Testis (tissue), 2 donors: ENCODE measurements at regions not wholly inside any gene's neighbourhood (a gene's known extent, or its start where the extent isn't known, plus 50 kb on each side); places are given as distances from the start of the nearest gene placed in this dataset.

ENCODE experiments used
- DNase-seq: peaks from one replicate; pipeline ENCODE4 v3.0.0-alpha.2; 2019
- H3K27ac ChIP-seq, 2 donors: fragments of 200-600 bp; sonication (generic); one replicate each; pipeline ENCODE4 v1.5.1; 2019
- H3K27me3 ChIP-seq: fragments of 200-600 bp; sonication (generic); one replicate; pipeline ENCODE4 v1.5.1; 2019
- H3K36me3 ChIP-seq: fragments of 200-600 bp; sonication (generic); one replicate; pipeline ENCODE4 v1.5.1; 2017; ENCODE audit warnings: low read depth; ENCODE audit errors: missing control alignments
- H3K4me1 ChIP-seq: fragments of 200-600 bp; sonication (generic); one replicate; pipeline ENCODE4 v1.5.1; 2019
- H3K4me3 ChIP-seq, 2 donors: fragments of 200-600 bp; sonication (generic); one replicate each; pipeline ENCODE4 v1.5.1; 2017 to 2019
- H3K9me3 ChIP-seq: fragments of 200-600 bp; sonication (generic); one replicate; pipeline ENCODE4 v1.5.1; 2017
- POLR2A ChIP-seq: fragments of 450-650 bp; IDR thresholded peaks from one replicate; pipeline ENCODE4 v1.6.1; 2017; ENCODE audit warnings: antibody characterized with exemption, mild to moderate bottlenecking, moderate library complexity
- WGBS, 2 donors: methylation state at CpG; one replicate each; pipeline ENCODE4 v1.1.5; 2018; 5-methylcytosine and 5-hydroxymethylcytosine counted together
- intact Hi-C: fragments of 100-400 bp; cut with DNase I; formaldehyde crosslinking; loops from one replicate; pipeline ENCODE4 v1.15.1; 2023; ENCODE audit warnings: low total_unique reads
- TF ChIP-seq, protein P1 (sequence below), 3 experiments: fragments of 450-650 bp in 2 of 3; fragments of 200-600 bp in 1 of 3; sonication (generic) in 1 of 3; IDR thresholded peaks; one replicate each; pipeline ENCODE4 v1.5.1; 2016 to 2019; ENCODE audit warnings: antibody characterized with exemption in 3 of 3, mild to moderate bottlenecking in 2 of 3, moderate library complexity in 1 of 3

DNA sequence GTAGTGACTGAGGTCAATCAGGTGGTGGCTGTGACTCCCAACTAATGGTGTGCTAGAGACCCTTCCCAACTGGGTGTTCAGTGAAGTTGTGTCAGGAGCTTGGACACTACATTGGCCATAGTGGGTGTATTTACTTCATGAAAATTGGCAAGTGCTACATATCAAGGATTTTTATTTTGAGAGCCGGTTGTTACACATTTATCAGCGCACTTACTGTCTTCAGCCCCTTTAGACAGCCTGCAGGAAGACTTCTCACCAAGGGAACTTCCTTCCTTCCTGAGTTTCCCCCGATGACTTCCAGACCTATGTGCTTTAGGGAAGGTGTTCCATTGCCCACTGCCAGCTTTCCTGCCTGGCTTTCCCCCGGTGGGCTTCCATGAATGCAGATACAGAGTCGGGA is 261.2 kb downstream of the CBLN1 start:
- 27 to 51% methylated on average over 5 of the region's 5 CpGs for WGBS, 2 donors
- DNase-seq, result no peak
- Histone ChIP-seq H3K4me1 (no peaks in the 10 kb centered on the region), H3K27ac (no peak overlapping the region), H3K9me3 (no peaks in the 10 kb centered on the region), H3K4me3 (no peak overlapping the region), H3K27me3 (no peaks in the 10 kb centered on the region), H3K36me3 (no peaks in the 10 kb centered on the region)
- intact Hi-C loops, result no loop called here
- TF ChIP-seq, protein P1, sequence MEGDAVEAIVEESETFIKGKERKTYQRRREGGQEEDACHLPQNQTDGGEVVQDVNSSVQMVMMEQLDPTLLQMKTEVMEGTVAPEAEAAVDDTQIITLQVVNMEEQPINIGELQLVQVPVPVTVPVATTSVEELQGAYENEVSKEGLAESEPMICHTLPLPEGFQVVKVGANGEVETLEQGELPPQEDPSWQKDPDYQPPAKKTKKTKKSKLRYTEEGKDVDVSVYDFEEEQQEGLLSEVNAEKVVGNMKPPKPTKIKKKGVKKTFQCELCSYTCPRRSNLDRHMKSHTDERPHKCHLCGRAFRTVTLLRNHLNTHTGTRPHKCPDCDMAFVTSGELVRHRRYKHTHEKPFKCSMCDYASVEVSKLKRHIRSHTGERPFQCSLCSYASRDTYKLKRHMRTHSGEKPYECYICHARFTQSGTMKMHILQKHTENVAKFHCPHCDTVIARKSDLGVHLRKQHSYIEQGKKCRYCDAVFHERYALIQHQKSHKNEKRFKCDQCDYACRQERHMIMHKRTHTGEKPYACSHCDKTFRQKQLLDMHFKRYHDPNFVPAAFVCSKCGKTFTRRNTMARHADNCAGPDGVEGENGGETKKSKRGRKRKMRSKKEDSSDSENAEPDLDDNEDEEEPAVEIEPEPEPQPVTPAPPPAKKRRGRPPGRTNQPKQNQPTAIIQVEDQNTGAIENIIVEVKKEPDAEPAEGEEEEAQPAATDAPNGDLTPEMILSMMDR (IDR thresholded peaks at IDR 0.05), result no peak
- TF ChIP-seq POLR2A, result no peak

- 48 to 57% methylated on average over 9 to 13 of the region's 13 CpGs for WGBS, 2 donors
- H3K27me3 ChIP-seq, result no peaks in the 10 kb centered on the region
- no peak overlapping the region for H3K27ac ChIP-seq
- no peaks in the 10 kb centered on the region for H3K4me1 ChIP-seq
- no peaks in the 10 kb centered on the region for H3K36me3 ChIP-seq
- no peaks in the 10 kb centered on the region for H3K9me3 ChIP-seq
- no peak overlapping the region for H3K4me3 ChIP-seq
- TF ChIP-seq, protein P1 (IDR thresholded peaks at IDR 0.05), result no peak
- no peak for TF ChIP-seq POLR2A
- DNase-seq, result no peak
- intact Hi-C loops, result no loop called here
These were observed 261.8 kb downstream of the CBLN1 start for GRCh38 chr16:49019831-49020230.

- H3K4me1 ChIP-seq, result no peaks in the 10 kb centered on the region
- no peak for DNase-seq
- no peak overlapping the region for H3K4me3 ChIP-seq
- no peaks in the 10 kb centered on the region for H3K36me3 ChIP-seq
- intact Hi-C loops, result no loop called here
- no peaks in the 10 kb centered on the region for H3K9me3 ChIP-seq
- no peak overlapping the region for H3K27ac ChIP-seq
- 14% methylated on average over 10 to 14 of the region's 14 CpGs for WGBS, 2 donors
- no peak for TF ChIP-seq POLR2A
- TF ChIP-seq, protein P1 (IDR thresholded peaks at IDR 0.05), result no peak
- no peaks in the 10 kb centered on the region for H3K27me3 ChIP-seq
These were observed 262.5 kb downstream of the CBLN1 start for GRCh38 chr16:49019081-49019633.

DNA sequence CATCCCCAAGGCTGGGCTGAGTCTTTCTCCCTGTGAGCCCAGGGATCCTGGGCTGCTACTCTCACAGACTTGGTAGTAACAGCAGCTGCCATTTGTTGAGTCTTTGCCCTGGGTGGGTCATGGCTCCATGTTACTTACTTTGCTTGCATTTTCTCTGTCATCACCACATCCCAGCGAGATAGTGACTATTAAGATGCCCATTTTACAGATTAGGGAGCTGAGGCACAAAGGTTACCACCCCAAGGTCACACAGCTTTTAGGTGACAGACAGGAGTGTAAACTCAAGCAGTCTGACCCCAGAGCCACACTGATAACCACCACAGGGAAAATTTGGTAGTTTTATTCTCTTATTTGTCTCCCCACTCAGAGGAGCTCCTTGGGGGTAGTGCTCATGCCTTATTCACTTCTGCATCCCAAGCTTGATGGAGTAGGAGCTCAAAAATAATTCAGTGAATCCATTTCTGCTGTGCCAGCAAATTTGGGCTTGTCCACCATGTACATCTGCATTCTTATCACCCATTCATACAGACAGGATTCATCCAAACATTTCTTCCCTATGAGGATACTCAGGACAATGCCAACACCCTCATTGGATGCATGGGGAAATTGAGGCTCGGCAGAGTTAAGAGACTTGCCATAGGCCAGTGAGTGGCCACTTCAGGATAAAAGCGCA is 263.2 kb downstream of the CBLN1 start:
- intact Hi-C loops, result no loop called here
- Histone ChIP-seq H3K4me1 (no peaks in the 10 kb centered on the region), H3K27ac (no peak overlapping the region), H3K27me3 (no peaks in the 10 kb centered on the region), H3K36me3 (no peaks in the 10 kb centered on the region), H3K4me3 (no peak overlapping the region), H3K9me3 (no peaks in the 10 kb centered on the region)
- WGBS, 2 donors, result 40 to 71% methylated on average over 3 of the region's 3 CpGs
- DNase-seq, result no peak
- TF ChIP-seq POLR2A, result no peak
- TF ChIP-seq, protein P1 (IDR thresholded peaks at IDR 0.05), result no peak

DNA sequence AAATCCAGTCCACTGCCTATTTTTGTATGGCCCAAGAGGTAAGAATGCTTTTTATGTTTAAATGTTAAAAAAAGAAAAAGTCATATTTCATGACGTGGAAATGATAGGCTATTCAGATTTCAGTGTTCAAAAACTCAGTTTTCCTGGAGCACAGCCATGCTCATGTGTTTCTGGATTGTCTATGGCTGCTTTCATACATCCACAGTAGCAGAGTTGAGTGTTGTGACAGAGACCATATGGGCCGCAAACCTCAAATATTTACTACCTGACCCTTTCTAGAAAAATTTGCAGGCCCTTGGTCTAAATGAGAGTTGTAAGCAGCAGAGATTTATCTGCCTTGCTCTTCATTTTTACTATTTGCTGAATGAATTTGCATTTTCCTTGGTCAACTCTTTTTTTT is 264.1 kb downstream of the CBLN1 start:
- TF ChIP-seq POLR2A, result no peak
- TF ChIP-seq, protein P1 (IDR thresholded peaks at IDR 0.05), result no peak
- Histone ChIP-seq H3K27ac (no peak overlapping the region), H3K36me3 (no peaks in the 10 kb centered on the region), H3K9me3 (no peaks in the 10 kb centered on the region), H3K4me1 (no peaks in the 10 kb centered on the region), H3K27me3 (no peaks in the 10 kb centered on the region), H3K4me3 (no peak overlapping the region)
- intact Hi-C loops, result no loop called here
- DNase-seq, result no peak
- WGBS, 2 donors, result 77 to 80% methylated on average over 2 of the region's 2 CpGs
